GM23338 (cell line): ENCODE measurements at regions not wholly inside any gene's neighbourhood (a gene's known extent, or its start where the extent isn't known, plus 50 kb on each side); places are given as distances from the start of the nearest gene placed in this dataset.

Source experiments
- ATAC-seq: fragments of 200-7000 bp; cut with Tn5 transposase; 3 replicates; pipeline ENCODE4 v1.9.1; 2020
- DNase-seq: peaks from one replicate; pipeline ENCODE4 v3.0.0-alpha.2; 2015; ENCODE audit warnings: low spot score
- H2AFZ ChIP-seq: fragments of 200-600 bp; sonication (generic); 2 replicates; pipeline ENCODE4 v1.8.0; 2016; ENCODE audit warnings: antibody characterized with exemption, mild to moderate bottlenecking, moderate library complexity
- H3F3A ChIP-seq: fragments of 200-600 bp; sonication (generic); replicated peaks from 2 replicates; pipeline ENCODE4 v1.8.0; 2017; ENCODE audit warnings: antibody characterized with exemption, mixed run types, low read depth
- H3K27ac ChIP-seq: fragments of 200-600 bp; sonication (generic); 2 replicates; pipeline ENCODE4 v1.6.1; 2016; ENCODE audit warnings: low read depth
- H3K27me3 ChIP-seq: fragments of 200-600 bp; sonication (generic); 2 replicates; pipeline ENCODE4 v1.8.0; 2016; ENCODE audit warnings: mild to moderate bottlenecking, mixed run types, moderate library complexity; ENCODE audit not compliant: insufficient read depth
- H3K36me3 ChIP-seq: fragments of 200-600 bp; sonication (generic); 2 replicates; pipeline ENCODE4 v1.8.0; 2016; ENCODE audit warnings: mild to moderate bottlenecking; ENCODE audit not compliant: insufficient read depth
- H3K4me1 ChIP-seq: fragments of 200-600 bp; sonication (generic); 2 replicates; pipeline ENCODE4 v1.8.0; 2016; ENCODE audit warnings: mild to moderate bottlenecking, moderate library complexity; ENCODE audit not compliant: insufficient read depth
- H3K4me2 ChIP-seq: fragments of 200-600 bp; sonication (generic); 2 replicates; pipeline ENCODE4 v1.7.1; 2017; ENCODE audit warnings: mixed run types
- H3K4me3 ChIP-seq: fragments of 200-600 bp; sonication (generic); 2 replicates; pipeline ENCODE4 v1.6.1; 2016; ENCODE audit warnings: mixed run types
- H3K79me2 ChIP-seq: fragments of 200-600 bp; sonication (generic); replicated peaks from 2 replicates; pipeline ENCODE4 v1.8.0; 2017; ENCODE audit warnings: mild to moderate bottlenecking; ENCODE audit not compliant: insufficient read depth
- H3K9me2 ChIP-seq: fragments of 200-600 bp; sonication (generic); 2 replicates; pipeline ENCODE4 v1.8.0; 2017; ENCODE audit not compliant: insufficient read depth
- H4K20me1 ChIP-seq: fragments of 200-600 bp; sonication (generic); replicated peaks from 2 replicates; pipeline ENCODE4 v1.8.0; 2017; ENCODE audit warnings: mild to moderate bottlenecking; ENCODE audit not compliant: insufficient read depth
- H3K27ac Mint-ChIP-seq: 2 replicates; pipeline ENCODE4 v1.8.0; 2020; ENCODE audit warnings: inconsistent platforms, mild to moderate bottlenecking, moderate library complexity, mixed read lengths
- H3K27me3 Mint-ChIP-seq: 3 replicates; pipeline ENCODE4 v1.8.0; 2022; ENCODE audit warnings: low read depth, mild to moderate bottlenecking, moderate library complexity, mixed read lengths, inconsistent platforms; ENCODE audit not compliant: insufficient read depth, poor library complexity
- H3K36me3 Mint-ChIP-seq: 3 replicates; pipeline ENCODE4 v1.8.0; 2021; ENCODE audit warnings: low read depth, mild to moderate bottlenecking, inconsistent platforms, moderate library complexity, mixed read lengths
- H3K4me1 Mint-ChIP-seq: 3 replicates; pipeline ENCODE4 v1.8.0; 2020; ENCODE audit warnings: mild to moderate bottlenecking, inconsistent platforms, mixed read lengths
- H3K4me3 Mint-ChIP-seq: 3 replicates; pipeline ENCODE4 v1.8.0; 2021; ENCODE audit warnings: moderate library complexity, mild to moderate bottlenecking, inconsistent platforms, mixed read lengths
- H3K9me3 Mint-ChIP-seq: 3 replicates; pipeline ENCODE4 v1.8.0; 2020; ENCODE audit warnings: moderate library complexity, mild to moderate bottlenecking, inconsistent platforms, mixed read lengths
- CREB1 ChIP-seq: fragments of 250-450 bp; sonication (Bioruptor Pico); IDR thresholded peaks from 2 replicates; pipeline ENCODE4 v1.5.0; 2020; ENCODE audit warnings: low read depth, mild to moderate bottlenecking, moderate library complexity
- EZH2phosphoT487 ChIP-seq: fragments of 200-600 bp; sonication (generic); IDR thresholded peaks from one replicate; pipeline ENCODE4 v1.8.1; 2018; ENCODE audit warnings: antibody characterized with exemption; ENCODE audit not compliant: unreplicated experiment
- POLR2AphosphoS5 ChIP-seq: IDR thresholded peaks from 2 replicates; pipeline ENCODE4 v1.6.1; 2016; ENCODE audit warnings: antibody characterized with exemption, low read depth
- ZNF114 ChIP-seq: fragments of 250-450 bp; sonication (Bioruptor Pico); IDR thresholded peaks from 2 replicates; pipeline ENCODE4 v1.5.0; 2020; ENCODE audit warnings: mild to moderate bottlenecking, moderate library complexity
- ZNF331 ChIP-seq: fragments of 250-450 bp; sonication (Bioruptor Pico); IDR thresholded peaks from 2 replicates; pipeline ENCODE4 v1.5.0; 2020; ENCODE audit warnings: low read depth, mild to moderate bottlenecking, moderate library complexity
- TF ChIP-seq, protein P1 (sequence below): IDR thresholded peaks from one replicate; pipeline ENCODE4 v1.6.1; 2018; ENCODE audit warnings: antibody characterized with exemption; ENCODE audit not compliant: unreplicated experiment
- TF ChIP-seq, protein P2 (sequence below): IDR thresholded peaks from 2 replicates; pipeline ENCODE4 v1.6.1; 2016; ENCODE audit warnings: antibody characterized with exemption
- TF ChIP-seq, protein P3 (sequence below): fragments of 250-450 bp; sonication (Bioruptor Pico); IDR thresholded peaks from 2 replicates; pipeline ENCODE4 v1.5.0; 2020; ENCODE audit warnings: mild to moderate bottlenecking, moderate library complexity

DNA sequence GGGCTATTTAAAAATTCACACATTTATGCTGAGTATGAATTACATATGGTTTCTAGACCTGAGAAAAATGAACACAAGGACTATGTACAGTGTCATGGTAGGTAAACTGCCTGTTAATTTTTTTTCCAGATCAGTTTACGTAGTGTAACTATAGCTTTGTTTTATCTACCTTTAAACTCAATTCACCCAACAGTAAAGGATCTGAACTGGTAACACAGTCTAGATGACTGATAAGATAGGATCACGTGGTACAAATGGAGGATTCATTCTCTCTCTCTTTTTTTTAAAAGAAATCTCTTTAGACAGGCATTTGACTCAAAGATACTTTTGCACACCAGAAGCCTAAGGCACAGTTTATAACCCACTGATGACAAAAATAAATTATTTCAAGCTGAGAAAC lies 130.8 kb upstream of the ATP2B1 start:
- H3K27me3 ChIP-seq, result no peaks in the 10 kb centered on the region
- no peak for TF ChIP-seq CREB1 (CRISPR knock-in tag)
- TF ChIP-seq, protein P1, sequence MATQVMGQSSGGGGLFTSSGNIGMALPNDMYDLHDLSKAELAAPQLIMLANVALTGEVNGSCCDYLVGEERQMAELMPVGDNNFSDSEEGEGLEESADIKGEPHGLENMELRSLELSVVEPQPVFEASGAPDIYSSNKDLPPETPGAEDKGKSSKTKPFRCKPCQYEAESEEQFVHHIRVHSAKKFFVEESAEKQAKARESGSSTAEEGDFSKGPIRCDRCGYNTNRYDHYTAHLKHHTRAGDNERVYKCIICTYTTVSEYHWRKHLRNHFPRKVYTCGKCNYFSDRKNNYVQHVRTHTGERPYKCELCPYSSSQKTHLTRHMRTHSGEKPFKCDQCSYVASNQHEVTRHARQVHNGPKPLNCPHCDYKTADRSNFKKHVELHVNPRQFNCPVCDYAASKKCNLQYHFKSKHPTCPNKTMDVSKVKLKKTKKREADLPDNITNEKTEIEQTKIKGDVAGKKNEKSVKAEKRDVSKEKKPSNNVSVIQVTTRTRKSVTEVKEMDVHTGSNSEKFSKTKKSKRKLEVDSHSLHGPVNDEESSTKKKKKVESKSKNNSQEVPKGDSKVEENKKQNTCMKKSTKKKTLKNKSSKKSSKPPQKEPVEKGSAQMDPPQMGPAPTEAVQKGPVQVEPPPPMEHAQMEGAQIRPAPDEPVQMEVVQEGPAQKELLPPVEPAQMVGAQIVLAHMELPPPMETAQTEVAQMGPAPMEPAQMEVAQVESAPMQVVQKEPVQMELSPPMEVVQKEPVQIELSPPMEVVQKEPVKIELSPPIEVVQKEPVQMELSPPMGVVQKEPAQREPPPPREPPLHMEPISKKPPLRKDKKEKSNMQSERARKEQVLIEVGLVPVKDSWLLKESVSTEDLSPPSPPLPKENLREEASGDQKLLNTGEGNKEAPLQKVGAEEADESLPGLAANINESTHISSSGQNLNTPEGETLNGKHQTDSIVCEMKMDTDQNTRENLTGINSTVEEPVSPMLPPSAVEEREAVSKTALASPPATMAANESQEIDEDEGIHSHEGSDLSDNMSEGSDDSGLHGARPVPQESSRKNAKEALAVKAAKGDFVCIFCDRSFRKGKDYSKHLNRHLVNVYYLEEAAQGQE, result no peak
- TF ChIP-seq POLR2AphosphoS5, result no peak
- TF ChIP-seq, protein P2, sequence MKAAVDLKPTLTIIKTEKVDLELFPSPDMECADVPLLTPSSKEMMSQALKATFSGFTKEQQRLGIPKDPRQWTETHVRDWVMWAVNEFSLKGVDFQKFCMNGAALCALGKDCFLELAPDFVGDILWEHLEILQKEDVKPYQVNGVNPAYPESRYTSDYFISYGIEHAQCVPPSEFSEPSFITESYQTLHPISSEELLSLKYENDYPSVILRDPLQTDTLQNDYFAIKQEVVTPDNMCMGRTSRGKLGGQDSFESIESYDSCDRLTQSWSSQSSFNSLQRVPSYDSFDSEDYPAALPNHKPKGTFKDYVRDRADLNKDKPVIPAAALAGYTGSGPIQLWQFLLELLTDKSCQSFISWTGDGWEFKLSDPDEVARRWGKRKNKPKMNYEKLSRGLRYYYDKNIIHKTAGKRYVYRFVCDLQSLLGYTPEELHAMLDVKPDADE, result no peak
- no peak for TF ChIP-seq ZNF331
- H3K36me3 Mint-ChIP-seq, result no peaks in the 10 kb centered on the region
- H3K4me1 Mint-ChIP-seq, result 0 out of 3 replicates have a peak, but pooled peaks cover 4% of the 10 kb centered on the region
- no peaks in the 10 kb centered on the region for H3K9me3 Mint-ChIP-seq
- no peaks in the 10 kb centered on the region for H3K4me1 ChIP-seq
- H3K4me2 ChIP-seq, result no peak overlapping the region
- H3K4me3 Mint-ChIP-seq, result no peak overlapping the region
- H3K27ac ChIP-seq, result no peak overlapping the region
- H3K79me2 ChIP-seq, result no peaks in the 10 kb centered on the region
- no peak overlapping the region for H3K4me3 ChIP-seq
- H4K20me1 ChIP-seq, result no peaks in the 10 kb centered on the region
- H3F3A ChIP-seq, result no peaks in the 10 kb centered on the region
- no peaks in the 10 kb centered on the region for H3K9me2 ChIP-seq
- H3K27ac Mint-ChIP-seq, result no peak overlapping the region
- no peaks in the 10 kb centered on the region for H3K27me3 Mint-ChIP-seq
- H3K36me3 ChIP-seq, result no peaks in the 10 kb centered on the region
- no peak overlapping the region for H2AFZ ChIP-seq
- DNase-seq, result no peak
- ATAC-seq, result no peak

- H3K79me2 ChIP-seq, result no peaks in the 10 kb centered on the region
- no peaks in the 10 kb centered on the region for H3K27me3 ChIP-seq
- H3F3A ChIP-seq, result no peaks in the 10 kb centered on the region
- H3K4me2 ChIP-seq, result no peak overlapping the region
- no peak overlapping the region for H3K27ac ChIP-seq
- no peaks in the 10 kb centered on the region for H4K20me1 ChIP-seq
- Mint-ChIP-seq H3K9me3 (no peaks in the 10 kb centered on the region), H3K4me3 (no peak overlapping the region), H3K27ac (no peak overlapping the region), H3K36me3 (no peaks in the 10 kb centered on the region), H3K27me3 (no peaks in the 10 kb centered on the region), H3K4me1 (peaks cover 4% of the 10 kb centered on the region; the same call in 1 of the 3 replicates)
- ATAC-seq (no peak), DNase-seq (no peak)
- H3K36me3 ChIP-seq, result no peaks in the 10 kb centered on the region
- H3K9me2 ChIP-seq, result no peaks in the 10 kb centered on the region
- H3K4me3 ChIP-seq, result no peak overlapping the region
- no peak overlapping the region for H2AFZ ChIP-seq
- H3K4me1 ChIP-seq, result no peaks in the 10 kb centered on the region
- TF ChIP-seq EZH2phosphoT487 (no peak), ZNF114 (CRISPR knock-in tag) (no peak)
- TF ChIP-seq, protein P3, sequence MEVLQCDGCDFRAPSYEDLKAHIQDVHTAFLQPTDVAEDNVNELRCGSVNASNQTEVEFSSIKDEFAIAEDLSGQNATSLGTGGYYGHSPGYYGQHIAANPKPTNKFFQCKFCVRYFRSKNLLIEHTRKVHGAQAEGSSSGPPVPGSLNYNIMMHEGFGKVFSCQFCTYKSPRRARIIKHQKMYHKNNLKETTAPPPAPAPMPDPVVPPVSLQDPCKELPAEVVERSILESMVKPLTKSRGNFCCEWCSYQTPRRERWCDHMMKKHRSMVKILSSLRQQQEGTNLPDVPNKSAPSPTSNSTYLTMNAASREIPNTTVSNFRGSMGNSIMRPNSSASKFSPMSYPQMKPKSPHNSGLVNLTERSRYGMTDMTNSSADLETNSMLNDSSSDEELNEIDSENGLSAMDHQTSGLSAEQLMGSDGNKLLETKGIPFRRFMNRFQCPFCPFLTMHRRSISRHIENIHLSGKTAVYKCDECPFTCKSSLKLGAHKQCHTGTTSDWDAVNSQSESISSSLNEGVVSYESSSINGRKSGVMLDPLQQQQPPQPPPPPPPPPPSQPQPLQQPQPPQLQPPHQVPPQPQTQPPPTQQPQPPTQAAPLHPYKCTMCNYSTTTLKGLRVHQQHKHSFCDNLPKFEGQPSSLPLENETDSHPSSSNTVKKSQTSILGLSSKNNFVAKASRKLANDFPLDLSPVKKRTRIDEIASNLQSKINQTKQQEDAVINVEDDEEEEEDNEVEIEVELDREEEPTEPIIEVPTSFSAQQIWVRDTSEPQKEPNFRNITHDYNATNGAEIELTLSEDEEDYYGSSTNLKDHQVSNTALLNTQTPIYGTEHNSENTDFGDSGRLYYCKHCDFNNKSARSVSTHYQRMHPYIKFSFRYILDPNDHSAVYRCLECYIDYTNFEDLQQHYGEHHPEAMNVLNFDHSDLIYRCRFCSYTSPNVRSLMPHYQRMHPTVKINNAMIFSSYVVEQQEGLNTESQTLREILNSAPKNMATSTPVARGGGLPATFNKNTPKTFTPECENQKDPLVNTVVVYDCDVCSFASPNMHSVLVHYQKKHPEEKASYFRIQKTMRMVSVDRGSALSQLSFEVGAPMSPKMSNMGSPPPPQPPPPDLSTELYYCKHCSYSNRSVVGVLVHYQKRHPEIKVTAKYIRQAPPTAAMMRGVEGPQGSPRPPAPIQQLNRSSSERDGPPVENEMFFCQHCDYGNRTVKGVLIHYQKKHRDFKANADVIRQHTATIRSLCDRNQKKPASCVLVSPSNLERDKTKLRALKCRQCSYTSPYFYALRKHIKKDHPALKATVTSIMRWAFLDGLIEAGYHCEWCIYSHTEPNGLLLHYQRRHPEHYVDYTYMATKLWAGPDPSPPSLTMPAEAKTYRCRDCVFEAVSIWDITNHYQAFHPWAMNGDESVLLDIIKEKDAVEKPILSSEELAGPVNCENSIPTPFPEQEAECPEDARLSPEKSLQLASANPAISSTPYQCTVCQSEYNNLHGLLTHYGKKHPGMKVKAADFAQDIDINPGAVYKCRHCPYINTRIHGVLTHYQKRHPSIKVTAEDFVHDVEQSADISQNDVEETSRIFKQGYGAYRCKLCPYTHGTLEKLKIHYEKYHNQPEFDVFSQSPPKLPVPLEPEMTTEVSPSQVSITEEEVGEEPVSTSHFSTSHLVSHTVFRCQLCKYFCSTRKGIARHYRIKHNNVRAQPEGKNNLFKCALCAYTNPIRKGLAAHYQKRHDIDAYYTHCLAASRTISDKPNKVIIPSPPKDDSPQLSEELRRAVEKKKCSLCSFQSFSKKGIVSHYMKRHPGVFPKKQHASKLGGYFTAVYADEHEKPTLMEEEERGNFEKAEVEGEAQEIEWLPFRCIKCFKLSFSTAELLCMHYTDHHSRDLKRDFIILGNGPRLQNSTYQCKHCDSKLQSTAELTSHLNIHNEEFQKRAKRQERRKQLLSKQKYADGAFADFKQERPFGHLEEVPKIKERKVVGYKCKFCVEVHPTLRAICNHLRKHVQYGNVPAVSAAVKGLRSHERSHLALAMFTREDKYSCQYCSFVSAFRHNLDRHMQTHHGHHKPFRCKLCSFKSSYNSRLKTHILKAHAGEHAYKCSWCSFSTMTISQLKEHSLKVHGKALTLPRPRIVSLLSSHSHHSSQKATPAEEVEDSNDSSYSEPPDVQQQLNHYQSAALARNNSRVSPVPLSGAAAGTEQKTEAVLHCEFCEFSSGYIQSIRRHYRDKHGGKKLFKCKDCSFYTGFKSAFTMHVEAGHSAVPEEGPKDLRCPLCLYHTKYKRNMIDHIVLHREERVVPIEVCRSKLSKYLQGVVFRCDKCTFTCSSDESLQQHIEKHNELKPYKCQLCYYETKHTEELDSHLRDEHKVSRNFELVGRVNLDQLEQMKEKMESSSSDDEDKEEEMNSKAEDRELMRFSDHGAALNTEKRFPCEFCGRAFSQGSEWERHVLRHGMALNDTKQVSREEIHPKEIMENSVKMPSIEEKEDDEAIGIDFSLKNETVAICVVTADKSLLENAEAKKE (CRISPR knock-in tag), result no peak
- TF ChIP-seq, protein P1, result no peak
Observed at GRCh38 chr12:89838833-89839232, 130.2 kb upstream of the ATP2B1 start.
